Rectal smooth muscle tissue (tissue), 1 donor: ENCODE measurements at regions not wholly inside any gene's neighbourhood (a gene's known extent, or its start where the extent isn't known, plus 50 kb on each side); places are given as distances from the start of the nearest gene placed in this dataset.

Source experiments
- H3K27ac ChIP-seq: one replicate; pipeline ENCODE4 v1.7.0; 2013; ENCODE audit warnings: low read depth, low read length, inconsistent platforms
- H3K27me3 ChIP-seq: one replicate; pipeline ENCODE4 v1.7.0; 2013; ENCODE audit warnings: low read length; ENCODE audit not compliant: control insufficient read depth, insufficient read depth
- H3K36me3 ChIP-seq: one replicate; pipeline ENCODE4 v1.7.0; 2013; ENCODE audit warnings: low read length; ENCODE audit not compliant: control insufficient read depth, insufficient read depth
- H3K4me1 ChIP-seq: one replicate; pipeline ENCODE4 v1.7.0; 2013; ENCODE audit warnings: low read length; ENCODE audit not compliant: control insufficient read depth, insufficient read depth
- H3K4me3 ChIP-seq: one replicate; pipeline ENCODE4 v1.7.0; 2013; ENCODE audit warnings: low read length
- H3K9ac ChIP-seq: one replicate; pipeline ENCODE4 v1.7.0; 2013; ENCODE audit warnings: low read length

GRCh38 chr20:50390685-50391443 is 119.3 kb upstream of the PTPN1 start:
- Histone ChIP-seq H3K27me3 (no peaks in the 10 kb centered on the region), H3K27ac (no peak overlapping the region), H3K36me3 (no peaks in the 10 kb centered on the region), H3K4me3 (no peak overlapping the region), H3K4me1 (peaks cover 5% of the 10 kb centered on the region), H3K9ac (no peak overlapping the region)

DNA sequence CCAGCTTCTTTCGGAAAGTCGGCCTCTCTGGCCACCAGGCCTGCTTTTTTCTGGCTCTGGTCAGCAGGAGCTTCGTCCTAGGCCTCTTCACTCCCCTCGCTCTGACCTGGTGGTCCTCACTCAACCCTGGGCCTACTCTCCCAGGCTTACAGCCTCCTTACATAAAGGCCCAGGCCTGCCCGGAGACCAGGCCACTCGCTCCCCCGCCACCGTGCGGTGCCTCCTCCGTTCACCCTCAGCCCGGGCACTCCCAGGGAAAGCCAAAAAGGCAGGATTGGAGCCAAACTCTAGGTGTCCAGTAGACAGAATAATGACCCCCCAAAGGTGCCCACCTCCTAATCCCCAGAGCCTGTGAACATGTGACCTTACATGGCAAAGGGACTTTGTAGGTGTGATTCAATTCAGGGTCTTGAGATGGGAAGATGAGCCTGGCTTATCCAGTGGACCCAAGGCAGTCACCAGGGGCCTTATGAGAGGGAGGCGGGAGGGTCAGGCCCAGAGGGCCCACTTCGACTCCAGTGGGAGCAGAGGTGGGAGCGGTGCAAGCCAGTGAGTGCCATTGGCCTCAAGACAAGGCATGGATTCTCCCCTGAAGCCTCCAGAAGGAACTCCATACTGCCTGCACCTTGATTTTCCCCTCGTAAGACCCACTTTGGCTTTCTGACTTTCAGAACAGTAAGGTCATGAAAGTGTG is 118.6 kb upstream of the PTPN1 start:
- Histone ChIP-seq H3K27me3 (no peaks in the 10 kb centered on the region), H3K4me3 (no peak overlapping the region), H3K9ac (no peak overlapping the region), H3K4me1 (peaks cover 5% of the 10 kb centered on the region), H3K36me3 (no peaks in the 10 kb centered on the region), H3K27ac (no peak overlapping the region)

DNA sequence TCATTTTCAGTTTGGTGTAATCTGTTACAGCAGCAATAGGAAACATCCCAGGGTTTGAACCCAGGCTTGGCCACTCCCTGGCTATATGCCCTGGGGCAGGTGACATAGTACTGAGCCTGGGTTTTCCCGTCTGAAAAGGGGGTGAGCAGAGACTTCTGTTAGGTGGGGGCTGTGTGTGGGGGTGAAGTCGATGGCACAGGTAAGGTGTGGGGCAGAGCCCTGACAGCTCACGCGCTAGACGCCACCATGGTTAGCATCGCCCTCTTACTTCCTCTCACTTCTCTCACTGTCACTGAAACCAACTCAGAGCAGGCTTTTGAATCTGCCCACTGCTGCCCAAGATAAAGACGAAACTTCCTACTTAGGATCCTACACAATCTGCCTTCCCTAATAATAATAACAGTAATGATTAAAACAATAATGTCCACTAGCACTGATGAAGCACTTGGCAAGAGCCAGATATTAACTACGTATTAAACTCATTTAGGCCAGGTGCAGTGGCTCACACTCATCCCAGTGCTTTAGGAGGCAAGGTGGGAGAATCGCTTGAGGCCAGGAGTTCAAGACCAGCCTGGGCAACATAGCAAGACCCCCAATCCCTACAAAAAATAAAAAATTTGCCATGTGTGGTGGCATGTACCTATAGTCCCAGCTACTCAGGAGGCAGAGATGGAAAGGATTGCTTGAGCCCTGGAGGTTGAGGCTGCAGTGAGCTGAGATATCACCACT is 117.9 kb upstream of the PTPN1 start:
- H3K27ac ChIP-seq: no peak overlapping the region
- peaks cover 5% of the 10 kb centered on the region for H3K4me1 ChIP-seq
- H3K27me3 ChIP-seq: no peaks in the 10 kb centered on the region
- H3K9ac ChIP-seq: no peak overlapping the region
- no peak overlapping the region for H3K4me3 ChIP-seq
- no peaks in the 10 kb centered on the region for H3K36me3 ChIP-seq

GRCh38 chr20:50393242-50393641 is 116.9 kb upstream of the PTPN1 start:
- no peaks in the 10 kb centered on the region for H3K36me3 ChIP-seq
- H3K4me3 ChIP-seq: no peak overlapping the region
- H3K9ac ChIP-seq: no peak overlapping the region
- H3K4me1 ChIP-seq: peaks cover 5% of the 10 kb centered on the region
- no peaks in the 10 kb centered on the region for H3K27me3 ChIP-seq
- no peak overlapping the region for H3K27ac ChIP-seq

DNA sequence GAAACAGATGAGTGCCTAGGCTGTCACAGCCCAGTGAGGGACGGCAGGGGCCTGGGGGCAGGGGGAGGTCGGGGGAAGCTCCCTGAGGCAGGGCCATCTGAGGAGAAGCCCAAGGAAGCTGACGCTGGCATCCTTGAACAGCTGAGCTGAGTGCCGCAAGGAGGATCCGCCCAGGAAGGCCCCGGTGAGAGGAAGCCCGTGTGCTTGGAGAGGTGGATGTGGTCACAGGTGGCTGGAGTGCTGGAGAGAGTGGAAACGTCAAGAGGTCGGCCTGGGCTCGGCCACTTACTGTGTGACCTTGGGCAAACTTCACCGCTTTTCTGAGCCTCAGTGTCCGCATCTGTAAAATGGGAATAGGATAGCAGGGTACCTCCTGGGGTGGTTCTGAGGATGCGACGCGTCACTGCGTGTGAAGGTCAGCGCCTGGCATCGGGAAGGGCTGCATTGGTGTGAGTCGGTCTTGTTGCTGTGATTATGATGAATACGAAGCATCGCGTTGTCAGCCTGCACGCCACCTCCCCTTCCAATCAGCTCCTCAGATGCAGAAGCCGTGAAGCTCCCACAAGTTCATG is 116.1 kb upstream of the PTPN1 start:
- H3K36me3 ChIP-seq: no peaks in the 10 kb centered on the region
- peaks cover 12% of the 10 kb centered on the region for H3K4me1 ChIP-seq
- H3K27me3 ChIP-seq: no peaks in the 10 kb centered on the region
- no peak overlapping the region for H3K9ac ChIP-seq
- H3K27ac ChIP-seq: no peak overlapping the region
- no peak overlapping the region for H3K4me3 ChIP-seq

DNA sequence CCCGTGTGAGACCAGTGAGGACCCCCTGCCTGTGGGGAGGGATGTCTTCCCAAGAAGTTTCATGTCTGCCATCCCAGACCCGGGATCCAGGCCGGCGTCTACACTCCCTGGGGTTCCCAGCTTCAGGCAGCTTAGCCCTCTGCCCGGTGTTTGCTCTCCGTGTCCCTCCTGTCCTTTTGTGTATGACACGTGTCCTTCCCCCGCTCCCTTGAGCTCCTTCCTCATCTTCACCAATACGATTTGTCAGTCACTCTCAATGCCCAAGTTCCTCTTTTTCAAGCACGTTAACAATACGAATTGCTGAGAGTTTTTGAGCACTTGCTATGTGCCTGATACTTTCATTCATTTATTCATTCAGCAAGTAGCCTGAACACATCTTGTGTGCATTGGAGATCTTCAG is 115.6 kb upstream of the PTPN1 start:
- Histone ChIP-seq H3K9ac (no peak overlapping the region), H3K4me1 (peaks cover 17% of the 10 kb centered on the region), H3K27ac (peak overlapping the region; percentile 41), H3K4me3 (no peak overlapping the region), H3K27me3 (peaks cover 3% of the 10 kb centered on the region), H3K36me3 (no peaks in the 10 kb centered on the region)

GRCh38 chr20:50395251-50395729 is 114.9 kb upstream of the PTPN1 start:
- Histone ChIP-seq H3K9ac (no peak overlapping the region), H3K27ac (peak overlapping the region; percentile 41), H3K4me1 (peaks cover 20% of the 10 kb centered on the region), H3K4me3 (no peak overlapping the region), H3K27me3 (peaks cover 4% of the 10 kb centered on the region), H3K36me3 (no peaks in the 10 kb centered on the region)

DNA sequence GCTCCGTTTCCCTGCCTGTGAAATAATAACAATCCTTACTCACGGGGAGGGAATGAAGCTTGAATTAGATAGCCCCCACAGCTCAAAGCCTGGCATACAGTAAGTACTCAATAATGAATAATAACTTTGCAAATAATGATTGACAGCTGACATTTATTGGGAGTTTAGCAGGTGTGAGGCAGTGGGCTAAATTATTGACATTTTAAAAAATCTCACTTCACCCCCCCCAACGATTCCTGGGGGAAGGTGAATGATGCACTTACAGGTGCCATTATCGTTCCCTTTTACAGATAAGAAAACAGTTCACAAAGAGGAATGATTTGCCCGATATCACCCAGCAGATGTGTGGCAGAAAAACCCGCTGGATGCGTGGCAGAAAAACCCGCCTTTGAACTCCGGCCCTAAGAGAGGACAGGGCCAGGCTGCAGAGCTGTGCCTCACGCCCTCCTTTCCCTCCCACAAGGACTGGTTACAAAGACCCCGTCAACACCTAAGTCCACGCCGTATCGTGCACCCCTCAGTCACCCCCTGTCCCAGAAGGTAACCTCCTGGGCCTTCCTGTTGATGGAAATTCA is 114.2 kb upstream of the PTPN1 start:
- H3K9ac ChIP-seq: no peak overlapping the region
- peaks cover 20% of the 10 kb centered on the region for H3K4me1 ChIP-seq
- no peaks in the 10 kb centered on the region for H3K36me3 ChIP-seq
- no peak overlapping the region for H3K4me3 ChIP-seq
- peaks cover 4% of the 10 kb centered on the region for H3K27me3 ChIP-seq
- H3K27ac ChIP-seq: peak overlapping the region; percentile 30

- Histone ChIP-seq H3K4me3 (no peak overlapping the region), H3K27me3 (peaks cover 4% of the 10 kb centered on the region), H3K36me3 (no peaks in the 10 kb centered on the region), H3K27ac (no peak overlapping the region), H3K4me1 (peaks cover 20% of the 10 kb centered on the region), H3K9ac (no peak overlapping the region)
Measured at GRCh38 chr20:50396623-50397022, 113.6 kb upstream of the PTPN1 start.

GRCh38 chr20:50397058-50397457 is 113.1 kb upstream of the PTPN1 start:
- Histone ChIP-seq H3K27me3 (peaks cover 4% of the 10 kb centered on the region), H3K9ac (no peak overlapping the region), H3K27ac (no peak overlapping the region), H3K4me3 (no peak overlapping the region), H3K4me1 (peaks cover 20% of the 10 kb centered on the region), H3K36me3 (no peaks in the 10 kb centered on the region)

DNA sequence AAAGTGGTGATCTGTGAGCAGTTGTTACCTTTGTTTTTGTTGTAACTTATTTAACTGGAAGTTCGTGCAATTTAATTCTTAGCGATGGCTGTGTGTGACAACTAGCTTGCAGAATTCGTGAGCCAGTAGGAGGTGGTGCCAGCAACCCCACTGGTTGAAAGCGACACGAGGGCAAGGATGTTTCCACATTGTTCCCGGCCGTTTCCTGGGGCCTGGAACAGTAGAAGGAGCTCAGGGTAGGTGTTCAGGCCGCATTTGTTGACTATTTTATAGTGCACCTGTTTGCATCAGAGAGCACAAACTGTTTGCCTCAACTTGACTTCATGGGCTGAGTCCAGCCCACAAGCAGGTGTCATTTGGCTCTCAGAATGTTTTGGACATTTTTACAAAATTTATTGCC is 112.1 kb upstream of the PTPN1 start:
- Histone ChIP-seq H3K27me3 (peaks cover 4% of the 10 kb centered on the region), H3K4me1 (peaks cover 20% of the 10 kb centered on the region), H3K4me3 (no peak overlapping the region), H3K27ac (no peak overlapping the region), H3K9ac (no peak overlapping the region), H3K36me3 (no peaks in the 10 kb centered on the region)

DNA sequence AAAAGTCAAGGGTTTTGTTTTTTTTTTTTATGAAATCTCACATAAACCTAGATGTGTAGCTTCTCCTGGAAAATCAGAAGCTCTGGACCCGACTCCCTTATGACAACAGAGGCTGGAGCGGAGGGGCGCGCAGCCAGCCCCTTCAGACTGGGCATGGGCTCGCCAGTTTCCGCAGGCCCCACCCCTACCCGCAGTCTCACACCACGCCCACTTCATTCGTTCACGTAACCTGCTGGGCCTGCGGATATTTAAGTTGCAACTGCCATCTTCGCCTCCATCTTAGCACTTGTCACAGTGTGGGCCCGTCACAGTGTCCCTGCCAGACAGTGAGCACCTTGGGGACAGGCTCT is 111.7 kb upstream of the PTPN1 start:
- H3K4me1 ChIP-seq: peaks cover 20% of the 10 kb centered on the region
- H3K27ac ChIP-seq: peak overlapping the region; percentile 63
- no peak overlapping the region for H3K9ac ChIP-seq
- H3K27me3 ChIP-seq: peaks cover 4% of the 10 kb centered on the region
- no peak overlapping the region for H3K4me3 ChIP-seq
- no peaks in the 10 kb centered on the region for H3K36me3 ChIP-seq
